ENCODE measurements at regions not wholly inside any gene's neighbourhood (a gene's known extent, or its start where the extent isn't known, plus 50 kb on each side); places are given as distances from the start of the nearest gene placed in this dataset.

GRCh38 chr11:24043842-24044241 is 453.0 kb upstream of the LUZP2 start:
- no peaks in the 10 kb centered on the region for H3K9me3 ChIP-seq (ENCODE audit: insufficient read depth, low read depth)
- no peaks in the 10 kb centered on the region for H3K27me3 ChIP-seq (ENCODE audit: insufficient read depth, low read depth)
- H3K79me2 ChIP-seq (ENCODE audit: low read depth), result no peaks in the 10 kb centered on the region
- POLR2A ChIA-PET (ENCODE audit: unreplicated experiment), result no interaction called here
- no peak overlapping the region for H2AFZ ChIP-seq
- H3K4me2 ChIP-seq, result no peak overlapping the region
- TF ChIP-seq EZH2 (IDR thresholded peaks at IDR 0.05; ENCODE audit: low read depth), result no peak
- TF ChIP-seq, protein P1, sequence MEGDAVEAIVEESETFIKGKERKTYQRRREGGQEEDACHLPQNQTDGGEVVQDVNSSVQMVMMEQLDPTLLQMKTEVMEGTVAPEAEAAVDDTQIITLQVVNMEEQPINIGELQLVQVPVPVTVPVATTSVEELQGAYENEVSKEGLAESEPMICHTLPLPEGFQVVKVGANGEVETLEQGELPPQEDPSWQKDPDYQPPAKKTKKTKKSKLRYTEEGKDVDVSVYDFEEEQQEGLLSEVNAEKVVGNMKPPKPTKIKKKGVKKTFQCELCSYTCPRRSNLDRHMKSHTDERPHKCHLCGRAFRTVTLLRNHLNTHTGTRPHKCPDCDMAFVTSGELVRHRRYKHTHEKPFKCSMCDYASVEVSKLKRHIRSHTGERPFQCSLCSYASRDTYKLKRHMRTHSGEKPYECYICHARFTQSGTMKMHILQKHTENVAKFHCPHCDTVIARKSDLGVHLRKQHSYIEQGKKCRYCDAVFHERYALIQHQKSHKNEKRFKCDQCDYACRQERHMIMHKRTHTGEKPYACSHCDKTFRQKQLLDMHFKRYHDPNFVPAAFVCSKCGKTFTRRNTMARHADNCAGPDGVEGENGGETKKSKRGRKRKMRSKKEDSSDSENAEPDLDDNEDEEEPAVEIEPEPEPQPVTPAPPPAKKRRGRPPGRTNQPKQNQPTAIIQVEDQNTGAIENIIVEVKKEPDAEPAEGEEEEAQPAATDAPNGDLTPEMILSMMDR (conservative IDR thresholded peaks at IDR 0.05), result no peak
- H3K4me1 ChIP-seq (replicated peaks; ENCODE audit: insufficient read depth), result no peaks in the 10 kb centered on the region
- BruUV-seq (replicated peaks), result no TSS peak
- CTCF ChIA-PET, result no interaction called here
- DNase-seq, result no peak
- intact Hi-C loops (cut with micrococcal nuclease; ENCODE audit: unreplicated experiment), result no loop called here
- H3K27ac ChIP-seq, result no peak overlapping the region
- H3K36me3 ChIP-seq (ENCODE audit: low read depth), result no peaks in the 10 kb centered on the region
- H3K9me2 ChIP-seq (ENCODE audit: insufficient read depth), result no peaks in the 10 kb centered on the region
- no peak overlapping the region for H3K4me3 ChIP-seq
- H3F3A ChIP-seq (ENCODE audit: insufficient read depth, low read depth), result no peaks in the 10 kb centered on the region
- no peaks in the 10 kb centered on the region for H4K20me1 ChIP-seq (ENCODE audit: insufficient read depth)

DNA sequence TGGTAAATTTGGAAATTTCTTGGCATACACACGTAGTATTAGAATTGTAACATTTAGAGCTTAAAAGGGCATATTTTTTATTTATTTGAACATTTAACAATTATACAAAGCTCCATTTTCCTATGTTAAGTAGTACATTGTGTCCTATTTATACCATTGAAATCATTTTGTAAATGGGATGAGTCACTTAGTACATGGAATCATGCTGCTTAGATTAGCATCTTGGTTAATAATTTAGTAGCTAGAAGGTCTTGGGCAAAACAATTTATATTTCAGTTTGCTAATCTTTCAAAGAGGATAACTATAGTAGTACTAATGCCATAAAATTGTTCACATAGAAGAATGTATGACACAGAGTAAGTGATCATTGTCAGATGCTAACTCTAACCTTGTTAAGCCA is 450.1 kb upstream of the LUZP2 start:
- H3K27ac ChIP-seq, result no peak overlapping the region
- no peaks in the 10 kb centered on the region for H3K27me3 ChIP-seq (ENCODE audit: insufficient read depth, low read depth)
- H3K4me1 ChIP-seq (replicated peaks; ENCODE audit: insufficient read depth), result no peaks in the 10 kb centered on the region
- no peaks in the 10 kb centered on the region for H3K79me2 ChIP-seq (ENCODE audit: low read depth)
- no peaks in the 10 kb centered on the region for H3K36me3 ChIP-seq (ENCODE audit: low read depth)
- H3K9me2 ChIP-seq (ENCODE audit: insufficient read depth), result no peaks in the 10 kb centered on the region
- no peaks in the 10 kb centered on the region for H4K20me1 ChIP-seq (ENCODE audit: insufficient read depth)
- H3K9me3 ChIP-seq (ENCODE audit: insufficient read depth, low read depth), result no peaks in the 10 kb centered on the region
- no peak for TF ChIP-seq EZH2 (IDR thresholded peaks at IDR 0.05; ENCODE audit: low read depth)
- TF ChIP-seq, protein P1 (conservative IDR thresholded peaks at IDR 0.05), result no peak
- no peaks in the 10 kb centered on the region for H3F3A ChIP-seq (ENCODE audit: insufficient read depth, low read depth)
- no peak for DNase-seq
- CTCF ChIA-PET, result no interaction called here
- BruUV-seq (replicated peaks), result no TSS peak
- 0 out of 2 replicates have a peak overlapping the region, but pooled peaks have one; percentile 12 for H2AFZ ChIP-seq
- POLR2A ChIA-PET (ENCODE audit: unreplicated experiment), result no interaction called here
- no peak overlapping the region for H3K4me2 ChIP-seq
- H3K4me3 ChIP-seq, result no peak overlapping the region
- intact Hi-C loops (cut with micrococcal nuclease; ENCODE audit: unreplicated experiment), result no loop called here

DNA sequence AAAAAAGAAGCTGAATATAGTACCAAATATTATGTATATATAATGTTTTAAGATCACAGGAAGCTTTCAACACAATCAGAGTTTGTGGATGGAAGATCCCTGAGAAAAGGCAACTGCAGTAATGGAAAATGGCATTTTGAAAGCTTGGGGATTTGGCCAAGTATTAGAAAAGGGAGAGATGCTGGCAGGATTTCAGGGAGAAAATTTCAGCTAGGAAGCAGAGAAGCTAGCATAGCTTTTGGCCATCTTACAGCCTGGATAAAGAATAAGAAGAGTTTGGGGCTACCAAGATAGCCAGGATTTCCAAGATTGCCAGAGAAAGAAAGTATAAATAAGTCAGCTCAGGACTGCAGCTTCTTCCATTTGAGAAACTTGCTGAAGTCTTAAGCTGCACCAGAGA is 440.8 kb upstream of the LUZP2 start:
- Histone ChIP-seq H3K27ac (no peak overlapping the region), H2AFZ (no peak overlapping the region), H3F3A (ENCODE audit: insufficient read depth, low read depth) (no peaks in the 10 kb centered on the region), H3K36me3 (ENCODE audit: low read depth) (no peaks in the 10 kb centered on the region), H3K4me2 (no peak overlapping the region), H3K9me2 (ENCODE audit: insufficient read depth) (no peaks in the 10 kb centered on the region), H3K4me3 (no peak overlapping the region), H3K9me3 (ENCODE audit: insufficient read depth, low read depth) (no peaks in the 10 kb centered on the region), H4K20me1 (ENCODE audit: insufficient read depth) (no peaks in the 10 kb centered on the region), H3K27me3 (ENCODE audit: insufficient read depth, low read depth) (no peaks in the 10 kb centered on the region), H3K79me2 (ENCODE audit: low read depth) (no peaks in the 10 kb centered on the region), H3K4me1 (replicated peaks; ENCODE audit: insufficient read depth) (no peaks in the 10 kb centered on the region)
- POLR2A ChIA-PET (ENCODE audit: unreplicated experiment), result no interaction called here
- no TSS peak for BruUV-seq (replicated peaks)
- TF ChIP-seq, protein P1 (conservative IDR thresholded peaks at IDR 0.05), result no peak
- no peak for TF ChIP-seq EZH2 (IDR thresholded peaks at IDR 0.05; ENCODE audit: low read depth)
- CTCF ChIA-PET, result no interaction called here
- intact Hi-C loops (cut with micrococcal nuclease; ENCODE audit: unreplicated experiment), result no loop called here
- no peak for DNase-seq

Data from PC-9 (cell line).